Effector memory CD8-positive, alpha-beta T cell (primary cell): ENCODE measurements at regions not wholly inside any gene's neighbourhood (a gene's known extent, or its start where the extent isn't known, plus 50 kb on each side); places are given as distances from the start of the nearest gene placed in this dataset.

Source experiments
- ATAC-seq: fragments of 150-1000 bp; cut with Tn5 transposase; replicated peaks from 2 replicates; pipeline ENCODE4 v1.10.0; 2021; ENCODE audit warnings: mild to moderate bottlenecking, moderate library complexity
- DNase-seq, 3 experiments: peaks; one replicate each; pipeline ENCODE4 v3.0.0; 2021
- H3K27ac Mint-ChIP-seq, 2 donors: one replicate each; pipeline ENCODE4 v1.8.0; 2022; ENCODE audit warnings: mild to moderate bottlenecking in 2 of 2, mixed read lengths in 2 of 2, moderate library complexity in 2 of 2
- H3K27me3 Mint-ChIP-seq, 2 donors: one replicate each; pipeline ENCODE4 v1.8.0; 2022; ENCODE audit warnings: mixed read lengths in 2 of 2
- H3K36me3 Mint-ChIP-seq: one replicate; pipeline ENCODE4 v1.8.0; 2022; ENCODE audit warnings: mild to moderate bottlenecking, moderate library complexity, mixed read lengths; ENCODE audit not compliant: insufficient read depth
- H3K4me1 Mint-ChIP-seq, 2 donors: one replicate each; pipeline ENCODE4 v1.8.0; 2022; ENCODE audit warnings: low read depth in 2 of 2, mixed read lengths in 2 of 2
- H3K4me3 Mint-ChIP-seq, 2 donors: one replicate each; pipeline ENCODE4 v1.8.0; 2022; ENCODE audit warnings: mild to moderate bottlenecking in 2 of 2, mixed read lengths in 2 of 2, moderate library complexity in 2 of 2
- H3K9me3 Mint-ChIP-seq, 2 donors: one replicate each; pipeline ENCODE4 v1.8.0; 2022; ENCODE audit warnings: mixed read lengths in 2 of 2

GRCh38 chr5:6146271-6146670 is 232.1 kb downstream of the MED10 start:
- H3K4me3 Mint-ChIP-seq = no peak overlapping the region
- H3K27me3 Mint-ChIP-seq = no peaks in the 10 kb centered on the region
- H3K27ac Mint-ChIP-seq = no peak overlapping the region
- no peaks in the 10 kb centered on the region for H3K36me3 Mint-ChIP-seq
- H3K9me3 Mint-ChIP-seq = no peaks in the 10 kb centered on the region
- no peaks in the 10 kb centered on the region for H3K4me1 Mint-ChIP-seq
- ATAC-seq = no peak
- DNase-seq = no peak

GRCh38 chr5:6145616-6146237 is 232.6 kb downstream of the MED10 start:
- no peak overlapping the region for H3K27ac Mint-ChIP-seq
- ATAC-seq = no peak
- H3K9me3 Mint-ChIP-seq = no peaks in the 10 kb centered on the region
- DNase-seq = no peak
- no peak overlapping the region for H3K4me3 Mint-ChIP-seq
- H3K27me3 Mint-ChIP-seq = no peaks in the 10 kb centered on the region
- H3K36me3 Mint-ChIP-seq = no peaks in the 10 kb centered on the region
- no peaks in the 10 kb centered on the region for H3K4me1 Mint-ChIP-seq

- no peaks in the 10 kb centered on the region for H3K9me3 Mint-ChIP-seq
- no peak overlapping the region for H3K4me3 Mint-ChIP-seq
- ATAC-seq (no peak), DNase-seq (no peak)
- H3K4me1 Mint-ChIP-seq = no peaks in the 10 kb centered on the region
- H3K27me3 Mint-ChIP-seq = no peaks in the 10 kb centered on the region
- no peak overlapping the region for H3K27ac Mint-ChIP-seq
- H3K36me3 Mint-ChIP-seq = no peaks in the 10 kb centered on the region
Measured at GRCh38 chr5:6143523-6143922, 234.8 kb downstream of the MED10 start.

- H3K4me3 Mint-ChIP-seq = no peak overlapping the region
- H3K36me3 Mint-ChIP-seq = no peaks in the 10 kb centered on the region
- H3K9me3 Mint-ChIP-seq = no peaks in the 10 kb centered on the region
- DNase-seq (no peak), ATAC-seq (no peak)
- no peaks in the 10 kb centered on the region for H3K27me3 Mint-ChIP-seq
- H3K4me1 Mint-ChIP-seq = no peaks in the 10 kb centered on the region
- H3K27ac Mint-ChIP-seq = no peak overlapping the region
Measured at GRCh38 chr5:6142353-6142752, 236.0 kb downstream of the MED10 start.

GRCh38 chr5:6140219-6140618 is 238.1 kb downstream of the MED10 start:
- H3K4me3 Mint-ChIP-seq = no peak overlapping the region
- no peak overlapping the region for H3K27ac Mint-ChIP-seq
- H3K4me1 Mint-ChIP-seq = no peaks in the 10 kb centered on the region
- H3K27me3 Mint-ChIP-seq = no peaks in the 10 kb centered on the region
- DNase-seq (no peak), ATAC-seq (no peak)
- H3K36me3 Mint-ChIP-seq = no peaks in the 10 kb centered on the region
- no peaks in the 10 kb centered on the region for H3K9me3 Mint-ChIP-seq

GRCh38 chr5:6135977-6136376 is 242.4 kb downstream of the MED10 start:
- no peaks in the 10 kb centered on the region for H3K9me3 Mint-ChIP-seq
- no peaks in the 10 kb centered on the region for H3K36me3 Mint-ChIP-seq
- H3K4me1 Mint-ChIP-seq = no peaks in the 10 kb centered on the region
- DNase-seq = no peak
- no peak overlapping the region for H3K4me3 Mint-ChIP-seq
- H3K27ac Mint-ChIP-seq = no peak overlapping the region
- H3K27me3 Mint-ChIP-seq = no peaks in the 10 kb centered on the region
- ATAC-seq = no peak

- Mint-ChIP-seq H3K27ac (no peak overlapping the region), H3K27me3 (no peaks in the 10 kb centered on the region), H3K4me3 (no peak overlapping the region), H3K36me3 (no peaks in the 10 kb centered on the region), H3K9me3 (peaks cover 0 to 2% of the 10 kb centered on the region in 2 donors), H3K4me1 (no peaks in the 10 kb centered on the region)
- DNase-seq (no peak), ATAC-seq (no peak)
Measured at GRCh38 chr5:6134281-6134680, 244.1 kb downstream of the MED10 start.

GRCh38 chr5:6125781-6126180 is 252.6 kb downstream of the MED10 start:
- ATAC-seq (no peak), DNase-seq (no peak)
- Mint-ChIP-seq H3K27me3 (peaks cover 0 to 11% of the 10 kb centered on the region in 2 donors), H3K36me3 (no peaks in the 10 kb centered on the region), H3K27ac (no peak overlapping the region), H3K4me1 (no peaks in the 10 kb centered on the region), H3K4me3 (no peak overlapping the region), H3K9me3 (peaks cover 2 to 9% of the 10 kb centered on the region in 2 donors)

- no peak for ATAC-seq
- Mint-ChIP-seq H3K4me1 (no peaks in the 10 kb centered on the region), H3K9me3 (no peaks in the 10 kb centered on the region), H3K36me3 (no peaks in the 10 kb centered on the region), H3K4me3 (no peak overlapping the region), H3K27me3 (no peaks in the 10 kb centered on the region), H3K27ac (no peak overlapping the region)
- no peak for DNase-seq
Measured at GRCh38 chr5:6118691-6119090, 259.7 kb downstream of the MED10 start.

GRCh38 chr5:6117212-6117611 is 261.1 kb downstream of the MED10 start:
- Mint-ChIP-seq H3K4me1 (no peaks in the 10 kb centered on the region), H3K4me3 (no peak overlapping the region), H3K9me3 (no peaks in the 10 kb centered on the region), H3K36me3 (no peaks in the 10 kb centered on the region), H3K27ac (no peak overlapping the region), H3K27me3 (no peaks in the 10 kb centered on the region)
- DNase-seq = no peak
- no peak for ATAC-seq

GRCh38 chr5:6115852-6116251 is 262.5 kb downstream of the MED10 start:
- H3K4me3 Mint-ChIP-seq = no peak overlapping the region
- H3K27ac Mint-ChIP-seq = no peak overlapping the region
- no peaks in the 10 kb centered on the region for H3K4me1 Mint-ChIP-seq
- no peaks in the 10 kb centered on the region for H3K36me3 Mint-ChIP-seq
- no peaks in the 10 kb centered on the region for H3K27me3 Mint-ChIP-seq
- DNase-seq = no peak
- ATAC-seq = no peak
- H3K9me3 Mint-ChIP-seq = peaks cover 0 to 6% of the 10 kb centered on the region in 2 donors

- Mint-ChIP-seq H3K27ac (no peak overlapping the region), H3K36me3 (no peaks in the 10 kb centered on the region), H3K4me3 (no peak overlapping the region), H3K9me3 (peaks cover 0 to 6% of the 10 kb centered on the region in 2 donors), H3K27me3 (no peaks in the 10 kb centered on the region), H3K4me1 (no peaks in the 10 kb centered on the region)
- DNase-seq = no peak
- ATAC-seq = no peak
Measured at GRCh38 chr5:6112538-6112937, 265.8 kb downstream of the MED10 start.

- H3K4me1 Mint-ChIP-seq = no peaks in the 10 kb centered on the region
- ATAC-seq = no peak
- H3K4me3 Mint-ChIP-seq = no peak overlapping the region
- H3K27me3 Mint-ChIP-seq = no peaks in the 10 kb centered on the region
- DNase-seq = no peak
- no peaks in the 10 kb centered on the region for H3K36me3 Mint-ChIP-seq
- H3K27ac Mint-ChIP-seq = no peak overlapping the region
- peaks cover 0 to 6% of the 10 kb centered on the region in 2 donors for H3K9me3 Mint-ChIP-seq
Measured at GRCh38 chr5:6112125-6112524, 266.2 kb downstream of the MED10 start.

GRCh38 chr5:6111131-6111530 is 267.2 kb downstream of the MED10 start:
- ATAC-seq (no peak), DNase-seq (no peak)
- Mint-ChIP-seq H3K4me3 (no peak overlapping the region), H3K4me1 (no peaks in the 10 kb centered on the region), H3K9me3 (peaks cover 0 to 6% of the 10 kb centered on the region in 2 donors), H3K27me3 (no peaks in the 10 kb centered on the region), H3K27ac (no peak overlapping the region), H3K36me3 (no peaks in the 10 kb centered on the region)
